GM13976 (cell line): ENCODE measurements at regions not wholly inside any gene's neighbourhood (a gene's known extent, or its start where the extent isn't known, plus 50 kb on each side); places are given as distances from the start of the nearest gene placed in this dataset.

Experiments used
- DNase-seq: peaks from one replicate; pipeline ENCODE4 v3.0.0; 2012; ENCODE audit warnings: low spot score
- CTCF ChIP-seq: IDR thresholded peaks from 2 replicates; pipeline ENCODE4 v1.5.1; 2012; ENCODE audit warnings: borderline replicate concordance, mild to moderate bottlenecking; ENCODE audit not compliant: insufficient read depth; ENCODE audit errors: extremely low read depth, missing control alignments, control extremely low read depth
- in situ Hi-C: fragments of 300-500 bp; cut with MboI; formaldehyde crosslinking; loops from one replicate; pipeline ENCODE4 v1.12.0; 2022; ENCODE audit warnings: low sequenced_read_pairs, mixed read lengths, inconsistent platforms; ENCODE audit not compliant: unreplicated experiment

GRCh38 chr14:55950135-55950534 is 168.1 kb upstream of the PELI2 start:
- DNase-seq = no peak
- in situ Hi-C loops = no loop called here
- TF ChIP-seq CTCF = no peak

GRCh38 chr14:55951341-55952206 is 166.6 kb upstream of the PELI2 start:
- in situ Hi-C loops = no loop called here
- DNase-seq = no peak
- TF ChIP-seq CTCF = no peak

GRCh38 chr14:55954108-55954507 is 164.1 kb upstream of the PELI2 start:
- in situ Hi-C loops = no loop called here
- no peak for TF ChIP-seq CTCF
- no peak for DNase-seq

DNA sequence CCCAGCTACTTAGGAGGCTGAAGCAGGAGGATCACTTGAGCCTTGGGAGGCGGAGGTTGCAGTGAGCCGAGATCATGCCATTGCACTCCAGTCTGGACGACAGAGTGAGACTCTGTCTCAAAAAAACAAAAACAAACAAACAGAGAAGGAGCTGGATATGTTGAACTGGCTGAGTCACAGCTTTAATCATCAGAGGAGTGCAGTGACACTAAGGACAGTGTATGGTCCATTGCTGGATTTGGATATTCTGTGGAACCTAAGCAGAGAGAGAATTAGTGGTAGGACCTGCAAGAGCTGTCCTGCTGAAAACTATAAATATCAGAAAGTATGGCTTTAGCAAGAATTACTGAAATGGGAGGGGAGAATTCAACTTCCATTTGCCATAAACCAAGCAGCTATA is 163.0 kb upstream of the PELI2 start:
- TF ChIP-seq CTCF = no peak
- in situ Hi-C loops = no loop called here
- no peak for DNase-seq

- in situ Hi-C loops = no loop called here
- no peak for DNase-seq
- no peak for TF ChIP-seq CTCF
Observed at GRCh38 chr14:55957950-55958349, 160.3 kb upstream of the PELI2 start.

DNA sequence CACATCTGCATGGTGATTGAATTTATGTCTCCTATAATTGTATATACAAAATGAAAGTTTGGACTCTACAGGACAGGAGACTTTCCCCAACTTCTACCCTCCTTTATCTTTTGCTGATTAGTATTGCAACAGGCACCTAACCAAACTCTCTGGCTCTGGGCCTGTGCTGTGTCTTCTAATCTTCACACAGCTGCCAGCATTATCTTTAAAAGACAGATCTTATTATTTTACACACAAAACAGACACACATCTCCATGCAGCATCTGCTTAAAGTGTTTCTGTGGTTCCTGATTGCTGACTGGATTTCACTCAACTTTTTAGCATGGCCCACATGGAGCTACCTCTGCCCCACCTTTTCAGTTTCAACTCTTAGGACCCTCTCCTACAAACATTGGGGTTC is 154.9 kb upstream of the PELI2 start:
- in situ Hi-C loops = no loop called here
- no peak for TF ChIP-seq CTCF
- no peak for DNase-seq
